Activated B cell treated with CpG ODN at 0.5 μM for 24 hours (primary cell): ENCODE measurements at regions not wholly inside any gene's neighbourhood (a gene's known extent, or its start where the extent isn't known, plus 50 kb on each side); places are given as distances from the start of the nearest gene placed in this dataset.
"Not testable (repeated sequence)": the region's sequence is repeated elsewhere in the genome, so short reads cannot be mapped to it uniquely, and the experiment has no call there.

ENCODE experiments used
- ATAC-seq: fragments of 200-7000 bp; cut with Tn5 transposase; one replicate; pipeline ENCODE4 v1.10.0; 2021; ENCODE audit warnings: low read depth, mild to moderate bottlenecking, moderate library complexity
- CTCF ChIA-PET: fragments of 350-600 bp; sonication (Branson Sonifier 250); formaldehyde crosslinking; loops from one replicate; lab custom pipeline; 2021; ENCODE audit warnings: antibody characterized with exemption; lab: Charles Lee
- POLR2A ChIA-PET: fragments of 350-600 bp; sonication (Branson Sonifier 250); formaldehyde crosslinking; loops from one replicate; lab custom pipeline; 2021; ENCODE audit warnings: antibody characterized with exemption; lab: Charles Lee
- DNase-seq: peaks from one replicate; pipeline ENCODE4 v3.0.0; 2022
- H3K27ac Mint-ChIP-seq: one replicate; pipeline ENCODE4 v1.8.0; 2020; ENCODE audit warnings: mixed read lengths
- H3K27me3 Mint-ChIP-seq: one replicate; pipeline ENCODE4 v1.8.0; 2021; ENCODE audit warnings: mixed read lengths
- H3K36me3 Mint-ChIP-seq: one replicate; pipeline ENCODE4 v1.8.0; 2021; ENCODE audit warnings: low read depth, mixed read lengths
- H3K4me1 Mint-ChIP-seq: one replicate; pipeline ENCODE4 v1.8.0; 2021; ENCODE audit warnings: mixed read lengths
- H3K4me3 Mint-ChIP-seq: one replicate; pipeline ENCODE4 v1.8.0; 2020; ENCODE audit warnings: mild to moderate bottlenecking, mixed read lengths
- H3K9me3 Mint-ChIP-seq: one replicate; pipeline ENCODE4 v1.8.0; 2020; ENCODE audit warnings: mixed read lengths
- intact Hi-C: fragments of 100-400 bp; cut with micrococcal nuclease; formaldehyde crosslinking; loops from one replicate; pipeline ENCODE4 v1.15.1; 2024
- TF ChIP-seq, protein P1 (sequence below): fragments of 200-600 bp; IDR thresholded peaks from one replicate; pipeline ENCODE4 v1.8.0; 2022; ENCODE audit warnings: antibody characterized with exemption, mild to moderate bottlenecking

DNA sequence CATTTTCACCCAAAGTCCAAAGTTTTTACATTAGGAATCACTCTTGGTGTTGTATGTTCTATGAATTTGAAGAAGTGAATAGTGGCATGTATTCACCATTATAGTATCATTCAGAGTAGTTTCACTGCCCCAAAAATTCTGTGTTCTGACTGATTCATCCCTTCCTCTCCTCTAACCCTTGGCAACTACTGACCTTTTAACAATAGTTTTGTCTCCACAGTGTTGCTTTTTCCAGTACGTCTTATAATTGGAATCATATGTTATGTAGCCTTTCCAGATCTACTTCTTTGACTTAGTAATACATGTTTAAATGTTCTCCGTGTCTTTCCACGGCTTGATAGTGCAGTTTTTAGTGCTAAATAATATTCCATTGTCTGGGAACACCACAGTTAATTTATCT lies 379.0 kb upstream of the SGO1 start:
- Mint-ChIP-seq H3K9me3 (peaks cover 2% of the 10 kb centered on the region), H3K27me3 (no peaks in the 10 kb centered on the region), H3K4me1 (no peaks in the 10 kb centered on the region), H3K4me3 (no peak overlapping the region), H3K27ac (no peak overlapping the region), H3K36me3 (no peaks in the 10 kb centered on the region)
- DNase-seq, result no peak
- ATAC-seq, result no peak
- POLR2A ChIA-PET, result no interaction called here
- TF ChIP-seq, protein P1, sequence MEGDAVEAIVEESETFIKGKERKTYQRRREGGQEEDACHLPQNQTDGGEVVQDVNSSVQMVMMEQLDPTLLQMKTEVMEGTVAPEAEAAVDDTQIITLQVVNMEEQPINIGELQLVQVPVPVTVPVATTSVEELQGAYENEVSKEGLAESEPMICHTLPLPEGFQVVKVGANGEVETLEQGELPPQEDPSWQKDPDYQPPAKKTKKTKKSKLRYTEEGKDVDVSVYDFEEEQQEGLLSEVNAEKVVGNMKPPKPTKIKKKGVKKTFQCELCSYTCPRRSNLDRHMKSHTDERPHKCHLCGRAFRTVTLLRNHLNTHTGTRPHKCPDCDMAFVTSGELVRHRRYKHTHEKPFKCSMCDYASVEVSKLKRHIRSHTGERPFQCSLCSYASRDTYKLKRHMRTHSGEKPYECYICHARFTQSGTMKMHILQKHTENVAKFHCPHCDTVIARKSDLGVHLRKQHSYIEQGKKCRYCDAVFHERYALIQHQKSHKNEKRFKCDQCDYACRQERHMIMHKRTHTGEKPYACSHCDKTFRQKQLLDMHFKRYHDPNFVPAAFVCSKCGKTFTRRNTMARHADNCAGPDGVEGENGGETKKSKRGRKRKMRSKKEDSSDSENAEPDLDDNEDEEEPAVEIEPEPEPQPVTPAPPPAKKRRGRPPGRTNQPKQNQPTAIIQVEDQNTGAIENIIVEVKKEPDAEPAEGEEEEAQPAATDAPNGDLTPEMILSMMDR, result no peak
- CTCF ChIA-PET, result no interaction called here
- intact Hi-C loops, result no loop called here

DNA sequence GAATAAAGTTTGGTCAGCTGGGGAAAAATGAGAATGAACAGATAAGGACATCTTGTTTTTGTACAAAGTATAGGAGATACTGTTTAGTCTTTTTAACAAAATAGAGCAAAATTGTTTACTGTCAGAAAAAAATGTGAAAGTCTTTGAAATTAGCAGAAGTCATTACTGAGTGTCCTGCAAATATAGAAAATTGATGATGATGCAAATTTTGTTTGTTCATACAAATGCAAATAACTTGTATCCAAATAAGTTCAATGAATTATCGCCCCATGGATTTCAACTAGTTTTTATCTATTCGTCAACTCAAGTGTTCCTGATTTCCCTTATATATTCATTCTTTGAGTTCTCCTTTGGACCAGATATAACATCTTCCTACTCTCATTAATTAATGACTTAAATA lies 378.0 kb upstream of the SGO1 start:
- no peak for ATAC-seq
- no peaks in the 10 kb centered on the region for H3K27me3 Mint-ChIP-seq
- no peaks in the 10 kb centered on the region for H3K4me1 Mint-ChIP-seq
- H3K27ac Mint-ChIP-seq, result no peak overlapping the region
- CTCF ChIA-PET, result no interaction called here
- H3K9me3 Mint-ChIP-seq, result no peaks in the 10 kb centered on the region
- TF ChIP-seq, protein P1, result no peak
- H3K36me3 Mint-ChIP-seq, result no peaks in the 10 kb centered on the region
- intact Hi-C loops, result no loop called here
- no peak for DNase-seq
- no peak overlapping the region for H3K4me3 Mint-ChIP-seq
- POLR2A ChIA-PET, result no interaction called here

DNA sequence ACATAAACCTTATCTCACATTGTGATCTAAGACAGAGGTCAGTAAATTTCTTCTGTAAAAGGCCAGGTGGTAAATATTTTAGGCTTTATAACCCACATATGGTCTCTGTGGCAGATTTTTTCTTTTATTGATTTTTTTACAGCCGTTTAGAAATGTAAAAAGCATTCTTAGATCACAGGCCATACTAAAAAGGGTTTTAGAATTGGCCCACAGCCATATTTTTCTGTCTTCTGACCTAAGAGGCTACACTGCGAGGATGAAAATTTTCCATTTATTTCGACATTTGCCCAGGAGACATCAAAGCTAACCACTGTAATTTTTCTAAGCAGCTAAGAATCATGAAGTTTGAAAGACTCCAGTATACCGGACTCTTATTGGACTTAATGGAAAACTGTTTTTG lies 377.2 kb upstream of the SGO1 start:
- no peak for ATAC-seq
- ChIA-PET POLR2A (no interaction called here), CTCF (no interaction called here)
- Mint-ChIP-seq H3K9me3 (no peaks in the 10 kb centered on the region), H3K27me3 (no peaks in the 10 kb centered on the region), H3K4me3 (no peak overlapping the region), H3K4me1 (no peaks in the 10 kb centered on the region), H3K27ac (no peak overlapping the region), H3K36me3 (no peaks in the 10 kb centered on the region)
- no peak for DNase-seq
- intact Hi-C loops, result no loop called here
- TF ChIP-seq, protein P1, result no peak

DNA sequence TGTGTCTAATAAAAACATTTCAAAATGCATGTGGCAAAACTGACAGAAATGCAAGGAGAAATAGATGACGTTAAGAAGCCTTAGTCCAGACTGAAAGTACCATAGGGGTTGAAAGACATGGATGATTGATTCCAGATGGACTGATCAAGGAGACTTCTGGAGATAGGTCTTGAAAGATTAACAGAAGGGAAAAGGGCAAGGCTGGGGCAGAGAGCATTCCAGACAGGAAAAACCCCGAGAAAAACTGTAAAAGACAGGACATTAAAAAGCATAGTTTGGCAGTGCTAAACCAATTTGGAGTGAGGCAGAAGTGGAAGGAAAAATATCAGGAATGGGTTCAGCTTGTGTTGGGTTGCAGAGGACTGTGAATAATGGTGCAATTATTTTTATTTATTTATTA lies 375.2 kb upstream of the SGO1 start:
- TF ChIP-seq, protein P1, result no peak
- DNase-seq, result no peak
- H3K4me1 Mint-ChIP-seq, result no peaks in the 10 kb centered on the region
- H3K27ac Mint-ChIP-seq, result no peak overlapping the region
- H3K27me3 Mint-ChIP-seq, result no peaks in the 10 kb centered on the region
- ChIA-PET POLR2A (no interaction called here), CTCF (no interaction called here)
- H3K9me3 Mint-ChIP-seq, result no peaks in the 10 kb centered on the region
- no peak overlapping the region for H3K4me3 Mint-ChIP-seq
- intact Hi-C loops, result no loop called here
- no peak for ATAC-seq
- H3K36me3 Mint-ChIP-seq, result no peaks in the 10 kb centered on the region

DNA sequence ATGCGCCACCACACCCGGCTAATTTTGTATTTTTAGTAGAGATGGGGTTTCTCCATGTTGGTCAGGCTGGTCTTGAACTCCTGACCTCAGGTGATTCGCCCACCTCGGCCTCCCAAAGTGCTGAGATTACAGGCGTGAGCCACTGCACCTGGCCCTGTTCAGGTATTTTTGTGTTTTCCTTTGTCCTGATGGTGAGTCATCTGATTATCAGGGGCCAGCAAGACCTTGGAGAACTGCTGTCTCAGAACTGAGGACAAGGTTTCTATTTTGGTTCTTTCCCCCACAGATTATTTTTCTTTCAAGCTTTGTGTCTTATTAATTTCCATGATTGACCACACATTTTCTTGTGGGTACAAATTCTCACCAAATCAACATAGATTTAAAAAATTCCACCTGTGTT lies 374.4 kb upstream of the SGO1 start:
- DNase-seq, H3K36me3 Mint-ChIP-seq, H3K9me3 Mint-ChIP-seq, H3K4me3 Mint-ChIP-seq, intact Hi-C loops, H3K4me1 Mint-ChIP-seq, CTCF ChIA-PET, H3K27me3 Mint-ChIP-seq, ATAC-seq, POLR2A ChIA-PET, H3K27ac Mint-ChIP-seq: not testable (repeated sequence)

DNA sequence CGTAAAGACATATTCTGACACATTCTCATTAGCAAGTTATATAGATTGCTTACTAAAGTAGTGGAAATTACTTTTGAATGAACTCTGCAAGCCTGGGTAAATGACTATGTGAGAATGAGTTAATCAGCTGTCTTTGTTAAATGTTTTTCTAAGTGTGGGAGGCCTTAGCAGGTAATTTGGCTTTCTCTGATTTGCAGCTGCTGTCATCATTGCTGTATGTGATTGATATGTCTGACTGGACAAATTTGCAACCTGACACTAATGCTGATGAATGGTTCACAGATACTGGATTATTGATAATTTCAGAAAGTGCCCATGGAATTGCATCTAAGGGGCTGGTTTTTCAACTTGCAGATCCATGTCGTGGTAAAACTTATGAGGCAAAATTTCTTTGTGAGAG lies 372.2 kb upstream of the SGO1 start:
- H3K4me1 Mint-ChIP-seq, result no peaks in the 10 kb centered on the region
- DNase-seq (no peak), ATAC-seq (no peak)
- no peak overlapping the region for H3K27ac Mint-ChIP-seq
- intact Hi-C loops, result no loop called here
- no peak overlapping the region for H3K4me3 Mint-ChIP-seq
- ChIA-PET CTCF (no interaction called here), POLR2A (no interaction called here)
- TF ChIP-seq, protein P1, result no peak
- no peaks in the 10 kb centered on the region for H3K27me3 Mint-ChIP-seq
- no peaks in the 10 kb centered on the region for H3K36me3 Mint-ChIP-seq
- no peaks in the 10 kb centered on the region for H3K9me3 Mint-ChIP-seq
